Transverse colon (tissue), 4 donors: ENCODE measurements at regions not wholly inside any gene's neighbourhood (a gene's known extent, or its start where the extent isn't known, plus 50 kb on each side); places are given as distances from the start of the nearest gene placed in this dataset.
"Not testable (repeated sequence)": the region's sequence is repeated elsewhere in the genome, so short reads cannot be mapped to it uniquely, and the experiment has no call there.

ENCODE experiments used
- DNase-seq: peaks from one replicate; pipeline ENCODE4 v3.0.0-alpha.2; 2019
- H3K27ac ChIP-seq, 4 donors: fragments of 200-600 bp; sonication (generic); 2 replicates each; pipeline ENCODE4 v1.5.1; 2016 to 2018; ENCODE audit warnings: inconsistent platforms in 4 of 4
- H3K27me3 ChIP-seq: fragments of 200-600 bp; sonication (generic); 2 replicates; pipeline ENCODE4 v1.5.1; 2017; ENCODE audit warnings: inconsistent platforms
- H3K36me3 ChIP-seq, 4 donors: fragments of 200-600 bp; sonication (generic); 2 replicates each; pipeline ENCODE4 v1.5.1; 2017 to 2019; ENCODE audit warnings: inconsistent platforms in 4 of 4
- H3K4me1 ChIP-seq, 4 donors: fragments of 200-600 bp; sonication (generic); 2 replicates each; pipeline ENCODE4 v1.5.1; 2017 to 2020; ENCODE audit warnings: inconsistent platforms in 4 of 4
- H3K4me3 ChIP-seq, 4 donors: fragments of 200-600 bp; sonication (generic); 1 replicate in 1 of 4; 2 replicates in 3 of 4; pipeline versions ENCODE4 v1.5.1 to v1.6.1; 2017 to 2019; ENCODE audit warnings: inconsistent platforms in 4 of 4
- H3K9me3 ChIP-seq, 2 donors: fragments of 200-600 bp; sonication (generic); 2 replicates each; pipeline ENCODE4 v1.5.1; 2017 to 2019; ENCODE audit warnings: inconsistent platforms in 2 of 2
- CTCF ChIP-seq, 5 experiments: fragments of 200-600 bp in 3 of 5; fragments of 450-650 bp in 2 of 5; sonication (generic) in 3 of 5; IDR thresholded peaks; 1 replicate in 2 of 5; 2 replicates in 3 of 5; pipeline ENCODE4 v1.5.1; 2016 to 2017; ENCODE audit warnings: antibody characterized with exemption in 5 of 5, inconsistent platforms in 3 of 5, mild to moderate bottlenecking in 2 of 5, moderate library complexity in 1 of 5
- EP300 ChIP-seq: sonication (generic); formaldehyde crosslinking; IDR thresholded peaks from one replicate; pipeline ENCODE4 v1.6.1; 2017; ENCODE audit warnings: antibody characterized with exemption, low read depth
- POLR2A ChIP-seq: fragments of 450-650 bp; IDR thresholded peaks from one replicate; pipeline ENCODE4 v1.6.1; 2016; ENCODE audit warnings: antibody characterized with exemption, mild to moderate bottlenecking, moderate library complexity
- POLR2AphosphoS5 ChIP-seq, 3 donors: sonication (generic); formaldehyde crosslinking; IDR thresholded peaks; one replicate each; pipeline ENCODE4 v1.6.1; 2016; ENCODE audit warnings: antibody characterized with exemption in 3 of 3
- WGBS, 2 donors: methylation state at CpG; one replicate each; pipeline ENCODE4 v1.1.5; 2018; ENCODE audit warnings: low coverage in 1 of 2; 5-methylcytosine and 5-hydroxymethylcytosine counted together
- in situ Hi-C, 4 donors: fragments of 200-750 bp; cut with MboI; loops; one replicate each; pipeline versions ENCODE4 v1.15.0 to v1.15.1; 2017; ENCODE audit warnings: low sequenced_read_pairs in 3 of 4, low pct_ligation_motif_present in 1 of 4, low pct_unique_long_range_greater_than_20kb in 1 of 4
- intact Hi-C: fragments of 100-400 bp; cut with DNase I; formaldehyde crosslinking; loops from one replicate; pipeline ENCODE4 v1.15.1; 2023; ENCODE audit warnings: low total_unique reads

GRCh38 chr11:33994937-33995336 lies 56.6 kb upstream of the CAPRIN1 start:
- TF ChIP-seq CTCF (IDR thresholded peaks at IDR 0.05): no peak
- no peak for TF ChIP-seq POLR2AphosphoS5 (IDR thresholded peaks at IDR 0.05)
- no peak for TF ChIP-seq EP300
- no peak for TF ChIP-seq POLR2A
- no peaks in the 10 kb centered on the region for H3K36me3 ChIP-seq
- no peaks in the 10 kb centered on the region for H3K9me3 ChIP-seq
- no peak for DNase-seq
- peaks cover 7% of the 10 kb centered on the region for H3K27me3 ChIP-seq
- H3K4me3 ChIP-seq: no peak overlapping the region
- peaks cover 0 to 11% (median 1%) of the 10 kb centered on the region in 4 donors for H3K4me1 ChIP-seq
- no peak overlapping the region for H3K27ac ChIP-seq
- intact Hi-C loops (no loop called here), in situ Hi-C loops (loop anchor here (5.0 to 25.0 kb wide), 6 partner anchors 60 to 633 kb away; partner anchors contain the start of genes ABTB2 (in 2 of the 4), CAPRIN1 (in 1 of the 4) and NAT10 (in 1 of the 4))
- 92% methylated on average over 2 of the region's 2 CpGs; no CpG with 5 or more reads in 1 of the 2 donors for WGBS, 2 donors

- DNase-seq, H3K27ac ChIP-seq, H3K4me3 ChIP-seq, H3K27me3 ChIP-seq, H3K4me1 ChIP-seq, H3K9me3 ChIP-seq, intact Hi-C loops, H3K36me3 ChIP-seq: not testable (repeated sequence)
- in situ Hi-C loops: loop anchor here (10.0 to 25.0 kb wide), 4 partner anchors 64 to 629 kb away; partner anchors contain the start of genes ABTB2 (in 2 of the 4) and CAPRIN1 (in 1 of the 4)
- 59% methylated on average over 10 of the region's 13 CpGs; no CpG with 5 or more reads in 1 of the 2 donors for WGBS, 2 donors
Observed at GRCh38 chr11:33991136-33991535, 60.4 kb upstream of the CAPRIN1 start.

GRCh38 chr11:33990131-33990530 lies 61.4 kb upstream of the CAPRIN1 start:
- H3K27ac ChIP-seq, H3K9me3 ChIP-seq, intact Hi-C loops, DNase-seq, H3K27me3 ChIP-seq, H3K4me3 ChIP-seq, H3K4me1 ChIP-seq, H3K36me3 ChIP-seq: not testable (repeated sequence)
- WGBS, 2 donors: 92% methylated on average over 31 of the region's 32 CpGs; no CpG with 5 or more reads in 1 of the 2 donors
- in situ Hi-C loops: loop anchor here (10.0 to 25.0 kb wide), 4 partner anchors 65 to 628 kb away; partner anchors contain the start of genes ABTB2 (in 2 of the 4) and CAPRIN1 (in 1 of the 4)

- no peaks in the 10 kb centered on the region for H3K36me3 ChIP-seq
- 84% methylated on average over 7 of the region's 7 CpGs; no CpG with 5 or more reads in 1 of the 2 donors for WGBS, 2 donors
- no peaks in the 10 kb centered on the region for H3K4me1 ChIP-seq
- no peak for DNase-seq
- in situ Hi-C loops (loop anchor here in 3 of 4 donors (10.0 to 25.0 kb wide), 3 partner anchors 135 to 627 kb away; partner anchors contain the start of gene ABTB2 (in 2 of the 3)), intact Hi-C loops (no loop called here)
- no peak overlapping the region for H3K27ac ChIP-seq
- TF ChIP-seq POLR2A (no peak), CTCF (IDR thresholded peaks at IDR 0.05) (no peak), POLR2AphosphoS5 (IDR thresholded peaks at IDR 0.05) (no peak), EP300 (no peak)
- no peaks in the 10 kb centered on the region for H3K9me3 ChIP-seq
- no peak overlapping the region for H3K4me3 ChIP-seq
- no peaks in the 10 kb centered on the region for H3K27me3 ChIP-seq
Observed at GRCh38 chr11:33989461-33989860, 62.1 kb upstream of the CAPRIN1 start.

- no peak for DNase-seq
- TF ChIP-seq EP300: no peak
- no peak for TF ChIP-seq POLR2A
- TF ChIP-seq CTCF (IDR thresholded peaks at IDR 0.05): no peak
- TF ChIP-seq POLR2AphosphoS5 (IDR thresholded peaks at IDR 0.05): no peak
- 79 to 87% methylated on average over 4 to 7 of the region's 7 CpGs for WGBS, 2 donors
- intact Hi-C loops: no loop called here
- Histone ChIP-seq H3K4me3 (no peak overlapping the region), H3K36me3 (no peaks in the 10 kb centered on the region), H3K27me3 (no peaks in the 10 kb centered on the region), H3K27ac (no peak overlapping the region), H3K9me3 (no peaks in the 10 kb centered on the region), H3K4me1 (no peaks in the 10 kb centered on the region)
- in situ Hi-C loops: loop anchor here in 3 of 4 donors (10.0 to 25.0 kb wide), 3 partner anchors 134 to 626 kb away; partner anchors contain the start of gene ABTB2 (in 2 of the 3)
Observed at GRCh38 chr11:33988586-33989370, 62.8 kb upstream of the CAPRIN1 start.
